Activated CD8-positive, alpha-beta T cell treated with anti-CD3 and anti-CD28 coated beads for 36 hours (primary cell): ENCODE measurements at regions not wholly inside any gene's neighbourhood (a gene's known extent, or its start where the extent isn't known, plus 50 kb on each side); places are given as distances from the start of the nearest gene placed in this dataset.
A peak's percentile ranks its signal among the peaks of the same experiment; 100 is the strongest.

Experiments
- ATAC-seq: fragments of 200-7000 bp; cut with Tn5 transposase; one replicate; pipeline ENCODE4 v1.10.0; 2021; ENCODE audit warnings: mild to moderate bottlenecking, moderate library complexity
- CTCF ChIA-PET: fragments of 350-600 bp; sonication (Branson Sonifier 250); formaldehyde crosslinking; loops from one replicate; lab custom pipeline; 2021; ENCODE audit warnings: antibody characterized with exemption; lab: Charles Lee
- POLR2A ChIA-PET: fragments of 350-600 bp; sonication (Branson Sonifier 250); formaldehyde crosslinking; loops from one replicate; lab custom pipeline; 2021; ENCODE audit warnings: antibody characterized with exemption; lab: Charles Lee
- DNase-seq: peaks from one replicate; pipeline ENCODE4 v3.0.0-alpha.2; 2020
- H3K27ac Mint-ChIP-seq: one replicate; pipeline ENCODE4 v1.8.0; 2021; ENCODE audit warnings: mild to moderate bottlenecking, mixed read lengths
- H3K27me3 Mint-ChIP-seq: one replicate; pipeline ENCODE4 v1.8.0; 2021; ENCODE audit warnings: mixed read lengths
- H3K36me3 Mint-ChIP-seq: one replicate; pipeline ENCODE4 v1.8.0; 2021; ENCODE audit warnings: low read depth, mixed read lengths
- H3K4me1 Mint-ChIP-seq: one replicate; pipeline ENCODE4 v1.8.0; 2021; ENCODE audit warnings: low read depth, mixed read lengths
- H3K4me3 Mint-ChIP-seq: one replicate; pipeline ENCODE4 v1.8.0; 2021; ENCODE audit warnings: mild to moderate bottlenecking, moderate library complexity, mixed read lengths
- H3K9me3 Mint-ChIP-seq: one replicate; pipeline ENCODE4 v1.8.0; 2021; ENCODE audit warnings: mixed read lengths
- intact Hi-C: fragments of 100-400 bp; cut with micrococcal nuclease; formaldehyde crosslinking; loops from one replicate; pipeline ENCODE4 v1.10.0; 2022
- TF ChIP-seq, protein P1 (sequence below): fragments of 200-600 bp; IDR thresholded peaks from one replicate; pipeline ENCODE4 v1.8.0; 2022; ENCODE audit warnings: antibody characterized with exemption, mild to moderate bottlenecking

DNA sequence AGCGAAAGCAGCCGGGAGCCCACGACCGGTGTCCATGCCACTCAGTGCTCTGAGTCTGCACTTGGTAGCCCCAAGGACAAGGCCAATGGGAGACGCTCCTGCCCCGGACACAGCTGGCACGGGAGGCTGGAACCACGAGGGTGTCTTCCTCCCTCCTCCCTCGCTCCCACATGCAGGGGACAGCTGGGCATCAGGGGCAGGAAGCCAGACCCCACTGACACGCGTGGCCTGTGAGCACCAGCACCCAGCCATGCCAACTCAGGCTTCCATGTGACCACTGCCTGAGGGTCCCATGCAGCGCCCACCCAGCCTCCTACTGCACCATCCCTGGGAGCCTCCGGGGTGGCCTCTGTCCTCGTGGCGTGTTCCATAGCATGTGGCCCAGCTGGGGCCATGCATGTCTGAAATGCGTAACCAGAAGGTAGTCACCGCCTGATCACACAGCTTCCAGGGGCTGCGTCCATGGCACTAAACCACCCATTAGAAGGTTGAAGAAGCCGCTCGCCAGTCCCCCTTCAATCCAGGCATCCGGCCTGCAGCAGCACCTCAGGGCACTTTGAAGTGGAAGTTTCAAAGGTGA lies 323.2 kb upstream of the SALL3 start:
- H3K4me3 Mint-ChIP-seq = no peak overlapping the region
- no peaks in the 10 kb centered on the region for H3K27me3 Mint-ChIP-seq
- POLR2A ChIA-PET = no interaction called here
- ATAC-seq (no peak), DNase-seq (no peak)
- CTCF ChIA-PET = no interaction called here
- peaks cover 3% of the 10 kb centered on the region for H3K9me3 Mint-ChIP-seq
- TF ChIP-seq, protein P1, sequence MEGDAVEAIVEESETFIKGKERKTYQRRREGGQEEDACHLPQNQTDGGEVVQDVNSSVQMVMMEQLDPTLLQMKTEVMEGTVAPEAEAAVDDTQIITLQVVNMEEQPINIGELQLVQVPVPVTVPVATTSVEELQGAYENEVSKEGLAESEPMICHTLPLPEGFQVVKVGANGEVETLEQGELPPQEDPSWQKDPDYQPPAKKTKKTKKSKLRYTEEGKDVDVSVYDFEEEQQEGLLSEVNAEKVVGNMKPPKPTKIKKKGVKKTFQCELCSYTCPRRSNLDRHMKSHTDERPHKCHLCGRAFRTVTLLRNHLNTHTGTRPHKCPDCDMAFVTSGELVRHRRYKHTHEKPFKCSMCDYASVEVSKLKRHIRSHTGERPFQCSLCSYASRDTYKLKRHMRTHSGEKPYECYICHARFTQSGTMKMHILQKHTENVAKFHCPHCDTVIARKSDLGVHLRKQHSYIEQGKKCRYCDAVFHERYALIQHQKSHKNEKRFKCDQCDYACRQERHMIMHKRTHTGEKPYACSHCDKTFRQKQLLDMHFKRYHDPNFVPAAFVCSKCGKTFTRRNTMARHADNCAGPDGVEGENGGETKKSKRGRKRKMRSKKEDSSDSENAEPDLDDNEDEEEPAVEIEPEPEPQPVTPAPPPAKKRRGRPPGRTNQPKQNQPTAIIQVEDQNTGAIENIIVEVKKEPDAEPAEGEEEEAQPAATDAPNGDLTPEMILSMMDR = no peak
- H3K4me1 Mint-ChIP-seq = no peaks in the 10 kb centered on the region
- peaks cover 2% of the 10 kb centered on the region for H3K36me3 Mint-ChIP-seq
- intact Hi-C loops = no loop called here
- H3K27ac Mint-ChIP-seq = no peak overlapping the region

DNA sequence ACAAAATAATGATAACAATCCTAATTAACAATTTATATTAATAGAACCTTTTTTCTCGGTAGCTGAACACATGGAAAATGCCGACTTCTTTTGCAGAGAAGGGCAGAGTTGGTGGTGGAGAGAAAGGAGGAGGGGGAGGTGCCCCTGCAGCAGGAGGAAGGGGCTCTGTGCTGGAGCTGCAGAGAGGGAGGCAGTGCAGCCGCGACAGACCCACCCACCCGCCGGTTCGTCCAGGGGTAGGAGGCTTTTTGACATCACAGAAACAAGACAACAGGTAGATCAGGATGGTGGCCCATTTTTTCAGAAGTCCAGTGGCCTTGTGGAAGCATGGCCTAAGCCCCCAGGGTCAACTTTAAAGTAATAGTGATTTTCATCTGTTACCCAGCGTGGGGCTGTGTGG lies 321.1 kb upstream of the SALL3 start:
- TF ChIP-seq, protein P1 = no peak
- ChIA-PET CTCF (no interaction called here), POLR2A (no interaction called here)
- Mint-ChIP-seq H3K9me3 (no peaks in the 10 kb centered on the region), H3K36me3 (no peaks in the 10 kb centered on the region), H3K27me3 (no peaks in the 10 kb centered on the region), H3K4me3 (no peak overlapping the region), H3K27ac (no peak overlapping the region), H3K4me1 (no peaks in the 10 kb centered on the region)
- intact Hi-C loops = no loop called here
- no peak for ATAC-seq
- no peak for DNase-seq

DNA sequence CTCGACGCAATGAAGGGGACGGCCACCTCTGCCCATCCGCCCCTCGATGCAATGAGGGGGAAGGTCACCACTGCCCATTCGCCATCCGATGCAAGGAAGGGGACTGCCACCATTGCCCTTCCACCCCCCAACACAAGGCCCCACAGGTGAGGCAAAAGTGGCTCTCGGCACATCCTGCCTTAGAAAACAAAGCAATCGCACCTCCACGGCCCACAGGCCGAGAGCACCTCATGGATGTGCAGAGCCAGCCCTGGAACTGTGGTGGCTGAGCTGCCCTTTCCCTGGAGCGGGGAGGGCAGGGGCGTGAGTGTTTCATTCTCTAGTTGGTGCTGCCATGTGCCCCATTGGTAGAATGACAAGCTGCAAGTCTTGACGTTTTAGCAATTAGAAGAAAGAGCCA lies 320.6 kb upstream of the SALL3 start:
- Mint-ChIP-seq H3K9me3 (no peaks in the 10 kb centered on the region), H3K27ac (no peak overlapping the region), H3K4me1 (no peaks in the 10 kb centered on the region), H3K4me3 (no peak overlapping the region), H3K36me3 (no peaks in the 10 kb centered on the region), H3K27me3 (no peaks in the 10 kb centered on the region)
- ChIA-PET POLR2A (no interaction called here), CTCF (no interaction called here)
- no peak for ATAC-seq
- intact Hi-C loops = no loop called here
- DNase-seq = no peak
- TF ChIP-seq, protein P1 = no peak

DNA sequence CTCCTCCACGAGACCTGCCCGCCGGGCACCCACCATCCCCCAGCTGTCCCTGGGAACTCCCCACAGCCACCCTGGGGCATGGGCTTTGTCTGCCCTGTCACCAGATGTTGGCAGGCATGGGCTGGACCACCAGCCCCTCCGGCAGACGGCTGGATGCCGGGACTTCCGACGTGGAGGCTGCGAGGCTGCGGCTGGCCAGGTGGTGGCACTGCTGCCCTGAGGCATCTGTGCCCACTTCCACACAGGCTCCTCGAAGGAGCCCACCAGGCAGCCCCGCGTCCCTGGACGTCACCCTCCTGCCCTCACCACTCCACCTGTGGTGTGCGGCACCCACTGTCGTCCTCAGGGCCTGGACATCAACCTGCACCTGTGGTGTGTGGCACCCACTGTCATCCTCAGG lies 319.9 kb upstream of the SALL3 start:
- peak; percentile 70 for ATAC-seq
- ChIA-PET CTCF (no interaction called here), POLR2A (no interaction called here)
- Mint-ChIP-seq H3K4me1 (no peaks in the 10 kb centered on the region), H3K27me3 (no peaks in the 10 kb centered on the region), H3K36me3 (no peaks in the 10 kb centered on the region), H3K4me3 (no peak overlapping the region), H3K9me3 (no peaks in the 10 kb centered on the region), H3K27ac (no peak overlapping the region)
- intact Hi-C loops = no loop called here
- TF ChIP-seq, protein P1 = peak; percentile 51
- peak; percentile 46 for DNase-seq

DNA sequence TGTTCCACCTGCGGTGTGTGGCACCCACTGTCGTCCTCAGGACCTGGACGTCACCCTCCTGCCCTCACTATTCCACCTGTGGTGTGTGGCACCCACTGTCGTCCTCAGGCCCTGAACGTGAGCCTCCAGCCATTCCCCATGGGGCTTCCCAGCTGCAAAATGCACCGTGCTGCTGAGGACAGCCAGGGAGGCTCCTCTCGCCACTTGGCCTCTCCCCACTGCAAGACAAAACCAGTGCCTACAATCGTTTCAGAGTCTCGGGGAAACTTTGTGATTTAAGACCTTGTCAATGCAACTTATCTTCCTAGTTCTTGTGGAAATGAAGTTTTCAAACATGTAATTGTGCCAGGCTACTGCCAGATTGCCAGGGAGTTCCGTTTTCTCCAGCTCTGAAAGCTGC lies 319.3 kb upstream of the SALL3 start:
- DNase-seq (no peak), ATAC-seq (no peak)
- intact Hi-C loops = no loop called here
- H3K9me3 Mint-ChIP-seq = no peaks in the 10 kb centered on the region
- CTCF ChIA-PET = no interaction called here
- no peaks in the 10 kb centered on the region for H3K27me3 Mint-ChIP-seq
- H3K4me3 Mint-ChIP-seq = no peak overlapping the region
- TF ChIP-seq, protein P1 = no peak
- H3K27ac Mint-ChIP-seq = no peak overlapping the region
- no peaks in the 10 kb centered on the region for H3K4me1 Mint-ChIP-seq
- H3K36me3 Mint-ChIP-seq = no peaks in the 10 kb centered on the region
- POLR2A ChIA-PET = no interaction called here
